ENCODE measurements at regions not wholly inside any gene's neighbourhood (a gene's known extent, or its start where the extent isn't known, plus 50 kb on each side); places are given as distances from the start of the nearest gene placed in this dataset.
A peak's percentile ranks its signal among the peaks of the same experiment; 100 is the strongest.
"Not testable (repeated sequence)": the region's sequence is repeated elsewhere in the genome, so short reads cannot be mapped to it uniquely, and the experiment has no call there.

DNA sequence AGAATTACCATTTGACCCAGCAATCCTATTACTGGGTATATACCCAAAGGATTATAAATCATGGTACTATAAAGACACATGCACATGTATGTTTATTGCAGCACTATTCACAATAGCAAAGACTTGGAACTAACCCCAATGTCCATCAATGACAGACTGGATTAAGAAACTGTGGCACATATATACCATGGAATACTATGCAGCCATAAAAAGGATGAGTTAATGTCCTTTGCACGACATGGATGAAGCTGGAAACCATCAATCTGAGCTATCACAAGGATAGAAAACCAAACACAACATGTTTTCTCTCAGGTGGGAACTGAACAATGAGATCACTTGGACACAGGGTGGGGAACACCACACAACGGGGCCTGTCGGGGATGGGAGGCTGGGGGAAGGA lies 123.4 kb upstream of the RIOK3 start:
- H3K9me3 ChIP-seq (ENCODE audit: control insufficient read depth, low read length); H3K4me1 ChIP-seq (ENCODE audit: control insufficient read depth, insufficient read depth, low read length, poor library complexity, severe bottlenecking); H3K4me3 ChIP-seq (ENCODE audit: extremely low read depth, insufficient read depth, low read length, poor library complexity, severe bottlenecking); H3K27ac ChIP-seq (ENCODE audit: low read depth, low read length, severe bottlenecking); H3K36me3 ChIP-seq (ENCODE audit: control insufficient read depth, insufficient read depth, low read length): not testable (repeated sequence)
- 75 to 93% methylated on average over 3 of the region's 3 CpGs for WGBS, 2 experiments (ENCODE audit: insufficient coverage in 2 of 2)

DNA sequence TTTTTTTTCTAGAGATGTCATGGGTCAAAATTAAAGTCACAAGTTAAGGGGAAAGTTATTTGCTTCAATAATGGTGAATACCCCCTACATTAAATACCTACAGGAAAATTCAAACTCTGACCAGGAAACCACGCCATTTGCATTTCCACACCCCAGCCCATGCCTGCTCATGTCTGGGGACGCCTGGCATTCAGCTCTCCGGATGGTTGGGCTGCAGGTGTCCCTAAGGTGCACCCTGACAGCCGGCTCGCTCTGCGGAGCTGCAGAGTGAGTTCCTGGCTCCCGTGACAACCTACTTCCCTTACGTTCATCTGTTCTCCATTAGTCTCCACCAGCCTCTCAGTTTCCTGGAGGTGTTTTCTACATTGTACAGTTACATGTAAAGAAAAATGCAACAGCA lies 122.7 kb upstream of the RIOK3 start:
- Histone ChIP-seq H3K36me3 (ENCODE audit: control insufficient read depth, insufficient read depth, low read length) (peaks cover 7% of the 10 kb centered on the region), H3K4me3 (ENCODE audit: extremely low read depth, insufficient read depth, low read length, poor library complexity, severe bottlenecking) (no peak overlapping the region), H3K9me3 (ENCODE audit: control insufficient read depth, low read length) (no peaks in the 10 kb centered on the region), H3K4me1 (ENCODE audit: control insufficient read depth, insufficient read depth, low read length, poor library complexity, severe bottlenecking) (no peaks in the 10 kb centered on the region), H3K27ac (ENCODE audit: low read depth, low read length, severe bottlenecking) (no peak overlapping the region)
- WGBS, 2 experiments (ENCODE audit: insufficient coverage in 2 of 2), result 91 to 92% methylated on average over 5 to 6 of the region's 8 CpGs

DNA sequence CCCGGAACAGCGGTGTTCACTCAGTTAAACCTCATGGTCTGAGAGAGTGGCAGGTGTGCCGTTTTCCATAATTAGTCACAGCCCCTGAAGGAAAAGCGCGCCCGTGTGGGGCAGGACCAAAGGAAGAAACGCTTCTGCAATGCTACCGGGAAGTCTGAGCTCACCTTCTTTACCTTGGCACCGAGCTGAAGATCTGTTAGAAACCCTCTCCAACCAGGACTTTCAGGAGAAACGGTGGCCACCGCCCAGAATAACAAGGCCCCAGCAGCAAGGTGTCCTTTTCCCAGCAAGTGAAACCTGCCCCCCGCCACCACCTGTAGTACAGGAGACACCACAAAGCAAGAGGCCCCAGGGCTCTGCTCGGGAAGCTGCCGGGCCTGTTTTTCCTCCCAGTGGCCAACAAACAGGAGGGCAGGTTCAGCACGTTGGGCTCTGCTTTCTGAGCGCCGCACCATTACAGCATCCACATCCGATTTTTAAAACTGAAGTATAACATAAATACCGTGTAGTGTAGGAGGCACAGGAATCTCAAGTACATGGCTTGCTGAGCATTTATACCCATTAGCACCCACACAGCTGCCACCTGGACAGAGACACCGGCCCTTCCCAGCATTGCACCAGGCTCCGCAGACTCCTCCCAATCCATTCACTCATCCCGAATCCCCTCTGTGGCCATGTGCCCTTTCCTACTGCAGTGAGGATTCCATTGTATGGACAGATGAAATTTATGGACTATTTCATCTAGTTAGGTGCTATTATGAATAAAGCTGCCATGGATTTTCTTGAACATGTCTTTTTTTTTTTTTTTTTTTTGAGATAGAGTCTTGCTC lies 121.8 kb upstream of the RIOK3 start:
- 86 to 92% methylated on average over 14 to 15 of the region's 22 CpGs for WGBS, 2 experiments (ENCODE audit: insufficient coverage in 2 of 2)
- Histone ChIP-seq H3K36me3 (ENCODE audit: control insufficient read depth, insufficient read depth, low read length) (peaks cover 7% of the 10 kb centered on the region), H3K4me3 (ENCODE audit: extremely low read depth, insufficient read depth, low read length, poor library complexity, severe bottlenecking) (no peak overlapping the region), H3K9me3 (ENCODE audit: control insufficient read depth, low read length) (no peaks in the 10 kb centered on the region), H3K4me1 (ENCODE audit: control insufficient read depth, insufficient read depth, low read length, poor library complexity, severe bottlenecking) (no peaks in the 10 kb centered on the region), H3K27ac (ENCODE audit: low read depth, low read length, severe bottlenecking) (no peak overlapping the region)

DNA sequence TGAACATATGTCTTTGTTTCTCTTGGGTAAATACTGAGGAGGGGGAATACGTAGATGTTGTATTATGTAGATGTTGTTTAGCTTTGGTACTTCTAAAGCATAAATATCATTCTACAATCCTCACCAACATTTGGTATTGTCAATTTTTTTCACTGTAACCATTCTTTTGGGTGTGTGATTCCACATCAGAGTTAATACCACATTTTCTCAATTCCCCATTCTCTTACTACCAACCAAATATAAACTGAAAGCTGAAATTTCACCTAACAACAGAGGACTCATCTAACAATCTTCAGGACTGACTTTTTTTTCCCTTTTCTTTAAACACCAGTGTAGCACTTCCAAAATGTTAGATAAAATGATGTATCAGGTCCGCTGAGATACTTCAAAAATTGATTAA lies 120.7 kb upstream of the RIOK3 start:
- WGBS, 2 experiments (ENCODE audit: insufficient coverage in 2 of 2), result no CpG with 5 or more reads among the region's 2 CpGs
- Histone ChIP-seq H3K27ac (ENCODE audit: low read depth, low read length, severe bottlenecking) (no peak overlapping the region), H3K36me3 (ENCODE audit: control insufficient read depth, insufficient read depth, low read length) (peaks cover 7% of the 10 kb centered on the region), H3K9me3 (ENCODE audit: control insufficient read depth, low read length) (no peaks in the 10 kb centered on the region), H3K4me1 (ENCODE audit: control insufficient read depth, insufficient read depth, low read length, poor library complexity, severe bottlenecking) (no peaks in the 10 kb centered on the region), H3K4me3 (ENCODE audit: extremely low read depth, insufficient read depth, low read length, poor library complexity, severe bottlenecking) (no peak overlapping the region)

DNA sequence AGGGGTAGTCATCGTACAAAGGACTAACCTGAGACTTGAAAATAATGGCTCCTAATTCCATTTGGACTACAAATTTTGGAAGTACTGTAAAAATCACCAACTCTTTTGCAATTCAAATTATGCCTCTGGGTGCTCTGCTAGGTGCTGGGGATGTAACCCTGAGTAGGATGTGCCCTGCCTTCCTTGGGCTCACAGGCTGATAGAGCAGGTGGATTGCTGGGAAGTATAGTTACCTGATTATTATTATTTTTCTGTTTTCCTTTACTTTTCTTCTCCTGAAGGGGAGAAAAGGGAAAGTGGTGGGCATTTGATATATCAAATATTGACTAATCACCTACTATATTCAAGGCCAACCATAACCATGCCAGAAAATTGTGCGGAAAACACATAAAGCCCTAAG lies 119.3 kb upstream of the RIOK3 start:
- Histone ChIP-seq H3K4me3 (ENCODE audit: extremely low read depth, insufficient read depth, low read length, poor library complexity, severe bottlenecking) (no peak overlapping the region), H3K27ac (ENCODE audit: low read depth, low read length, severe bottlenecking) (no peak overlapping the region), H3K4me1 (ENCODE audit: control insufficient read depth, insufficient read depth, low read length, poor library complexity, severe bottlenecking) (no peaks in the 10 kb centered on the region), H3K9me3 (ENCODE audit: control insufficient read depth, low read length) (no peaks in the 10 kb centered on the region), H3K36me3 (ENCODE audit: control insufficient read depth, insufficient read depth, low read length) (peaks cover 7% of the 10 kb centered on the region)
- WGBS, 2 experiments (ENCODE audit: insufficient coverage in 2 of 2), result no CpG with 5 or more reads among the region's 2 CpGs

DNA sequence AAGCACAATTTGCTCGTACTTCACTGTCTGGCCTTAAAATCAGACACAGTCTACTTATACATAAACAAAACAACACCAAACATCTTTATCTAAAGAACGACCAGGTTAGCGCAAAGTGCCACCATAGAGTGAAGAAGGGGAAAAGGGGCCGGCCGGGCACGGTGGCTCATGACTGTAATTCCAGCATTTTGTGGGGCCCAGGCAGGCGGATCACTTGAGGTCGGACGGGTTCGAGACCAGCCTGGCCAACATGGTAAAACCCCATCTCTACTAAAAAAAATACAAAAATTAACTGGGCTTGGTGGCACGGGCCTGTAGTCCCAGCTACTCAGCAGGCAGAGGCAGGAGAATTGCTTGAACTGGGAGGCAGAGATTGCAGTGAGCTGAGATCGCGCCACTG lies 118.5 kb upstream of the RIOK3 start:
- Histone ChIP-seq H3K4me3 (ENCODE audit: extremely low read depth, insufficient read depth, low read length, poor library complexity, severe bottlenecking) (no peak overlapping the region), H3K9me3 (ENCODE audit: control insufficient read depth, low read length) (no peaks in the 10 kb centered on the region), H3K36me3 (ENCODE audit: control insufficient read depth, insufficient read depth, low read length) (peaks cover 7% of the 10 kb centered on the region), H3K4me1 (ENCODE audit: control insufficient read depth, insufficient read depth, low read length, poor library complexity, severe bottlenecking) (no peaks in the 10 kb centered on the region), H3K27ac (ENCODE audit: low read depth, low read length, severe bottlenecking) (no peak overlapping the region)
- 91 to 96% methylated on average over 5 to 10 of the region's 13 CpGs for WGBS, 2 experiments (ENCODE audit: insufficient coverage in 2 of 2)

DNA sequence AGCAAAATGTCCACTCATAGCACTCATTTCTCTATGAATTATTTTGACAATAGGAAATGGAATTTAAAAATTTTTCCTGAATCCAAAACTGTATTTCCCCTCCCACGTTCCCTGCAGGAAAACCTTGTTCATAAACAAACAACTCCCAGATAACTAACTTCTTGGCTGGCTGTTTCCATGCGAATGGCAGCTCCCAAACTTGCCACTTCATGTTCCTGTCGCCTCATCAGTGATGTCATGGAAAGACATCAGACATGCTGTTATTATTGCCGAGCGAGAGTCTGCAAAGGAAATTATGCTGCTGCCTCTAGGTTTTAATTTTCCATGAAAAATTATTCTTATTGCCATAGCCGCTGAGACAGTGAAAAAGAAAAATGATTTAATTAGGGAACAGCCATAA lies 117.0 kb upstream of the RIOK3 start:
- no peaks in the 10 kb centered on the region for H3K9me3 ChIP-seq (ENCODE audit: control insufficient read depth, low read length)
- no peak overlapping the region for H3K27ac ChIP-seq (ENCODE audit: low read depth, low read length, severe bottlenecking)
- WGBS, 2 experiments (ENCODE audit: insufficient coverage in 2 of 2), result 94 to 95% methylated on average over 3 to 5 of the region's 6 CpGs

DNA sequence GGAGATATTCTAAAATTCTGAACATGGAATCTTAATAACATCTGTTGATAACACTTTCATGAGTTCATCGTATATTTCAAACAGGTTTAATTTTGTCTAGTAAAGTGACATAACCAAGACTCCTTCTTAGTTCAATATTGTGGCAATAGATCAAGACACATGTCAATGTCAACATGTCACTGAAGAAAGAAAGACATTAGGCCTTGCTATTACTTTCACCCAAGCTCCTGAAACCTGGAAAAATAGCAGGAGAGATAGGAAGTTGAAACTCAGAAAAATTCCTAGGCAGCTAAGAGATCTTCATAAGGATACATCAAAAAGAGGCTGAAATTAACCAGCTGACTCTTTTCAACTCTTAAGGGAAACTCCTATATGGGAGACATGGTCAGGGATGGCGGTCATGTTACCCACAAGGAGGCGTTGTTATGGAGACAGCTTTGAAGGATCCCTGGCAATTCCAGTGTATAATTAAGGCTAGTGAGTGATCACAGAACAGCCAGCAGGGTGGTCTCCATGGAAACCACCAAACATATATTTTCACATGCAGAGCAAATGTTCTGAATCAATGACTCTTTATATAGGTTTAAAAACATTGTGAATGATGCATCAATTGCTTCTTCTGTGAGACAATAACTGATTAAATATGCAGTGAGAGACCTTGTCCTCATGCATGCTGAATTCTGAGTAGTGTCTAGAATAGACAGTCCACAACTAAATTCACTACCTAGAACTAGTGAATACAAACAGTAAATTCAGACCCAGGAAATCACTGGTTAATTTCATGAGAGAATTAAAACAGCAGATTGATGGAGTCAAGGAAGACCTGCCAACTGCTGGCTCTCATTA lies 115.3 kb upstream of the RIOK3 start:
- 79 to 80% methylated on average over 1 to 2 of the region's 3 CpGs for WGBS, 2 experiments (ENCODE audit: insufficient coverage in 2 of 2)
- H3K36me3 ChIP-seq (ENCODE audit: control insufficient read depth, insufficient read depth, low read length), result no peaks in the 10 kb centered on the region
- no peak overlapping the region for H3K4me3 ChIP-seq (ENCODE audit: extremely low read depth, insufficient read depth, low read length, poor library complexity, severe bottlenecking)
- H3K9me3 ChIP-seq (ENCODE audit: control insufficient read depth, low read length), result no peaks in the 10 kb centered on the region
- H3K27ac ChIP-seq (ENCODE audit: low read depth, low read length, severe bottlenecking), result peak overlapping the region; percentile 85
- peaks cover 5% of the 10 kb centered on the region for H3K4me1 ChIP-seq (ENCODE audit: control insufficient read depth, insufficient read depth, low read length, poor library complexity, severe bottlenecking)

More for the DNA sequence above, 117.0 kb upstream of the RIOK3 start:
- Histone ChIP-seq H3K36me3 (ENCODE audit: control insufficient read depth, insufficient read depth, low read length) (no peaks in the 10 kb centered on the region), H3K4me3 (ENCODE audit: extremely low read depth, insufficient read depth, low read length, poor library complexity, severe bottlenecking) (no peak overlapping the region), H3K4me1 (ENCODE audit: control insufficient read depth, insufficient read depth, low read length, poor library complexity, severe bottlenecking) (peaks cover under 1% of the 10 kb centered on the region)

DNA sequence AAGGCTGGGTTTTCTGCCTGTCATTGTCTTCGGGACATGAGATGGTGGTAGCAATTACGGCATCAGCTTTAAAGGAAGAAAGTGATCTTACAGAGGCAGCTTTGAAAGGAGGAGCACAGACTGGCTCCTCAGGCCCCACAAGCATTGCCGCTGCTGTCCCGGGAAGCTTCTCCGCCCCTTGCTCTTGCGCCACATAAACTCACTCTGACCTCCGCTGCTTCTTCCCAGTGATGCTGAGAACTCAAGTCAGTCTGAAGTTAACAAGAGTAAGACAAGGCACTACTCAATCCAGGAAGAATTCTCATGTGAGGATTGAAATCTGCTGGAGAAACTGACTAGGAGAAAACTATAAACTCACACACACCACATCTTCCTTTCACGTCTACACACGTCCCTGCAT lies 112.4 kb upstream of the RIOK3 start:
- Histone ChIP-seq H3K27ac (ENCODE audit: low read depth, low read length, severe bottlenecking) (no peak overlapping the region), H3K4me1 (ENCODE audit: control insufficient read depth, insufficient read depth, low read length, poor library complexity, severe bottlenecking) (peaks cover 5% of the 10 kb centered on the region), H3K4me3 (ENCODE audit: extremely low read depth, insufficient read depth, low read length, poor library complexity, severe bottlenecking) (no peak overlapping the region), H3K9me3 (ENCODE audit: control insufficient read depth, low read length) (no peaks in the 10 kb centered on the region), H3K36me3 (ENCODE audit: control insufficient read depth, insufficient read depth, low read length) (peaks cover 5% of the 10 kb centered on the region)
- 60 to 77% methylated on average over 4 to 5 of the region's 9 CpGs for WGBS, 2 experiments (ENCODE audit: insufficient coverage in 2 of 2)

DNA sequence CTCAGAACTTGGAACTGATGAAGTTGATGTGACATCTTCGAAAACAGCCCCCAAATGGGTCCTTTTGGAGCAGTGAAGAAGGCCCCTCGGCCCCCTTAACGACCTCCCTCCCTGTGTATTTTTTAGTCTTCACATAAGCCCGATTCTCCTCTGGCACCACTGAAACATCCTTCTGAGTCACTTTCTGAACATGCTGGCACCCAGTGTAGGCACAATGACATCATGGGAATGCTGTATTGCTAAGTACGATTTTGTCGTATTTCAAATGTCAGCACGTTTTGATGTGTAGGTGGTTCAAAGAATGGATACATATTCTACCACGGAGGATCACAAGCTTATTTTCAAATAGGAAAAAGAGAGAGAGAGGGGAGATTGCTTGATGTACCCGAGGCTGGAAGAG lies 111.7 kb upstream of the RIOK3 start:
- no peak overlapping the region for H3K4me3 ChIP-seq (ENCODE audit: extremely low read depth, insufficient read depth, low read length, poor library complexity, severe bottlenecking)
- H3K36me3 ChIP-seq (ENCODE audit: control insufficient read depth, insufficient read depth, low read length), result peaks cover 5% of the 10 kb centered on the region
- H3K4me1 ChIP-seq (ENCODE audit: control insufficient read depth, insufficient read depth, low read length, poor library complexity, severe bottlenecking), result peaks cover 5% of the 10 kb centered on the region
- no peak overlapping the region for H3K27ac ChIP-seq (ENCODE audit: low read depth, low read length, severe bottlenecking)
- 89 to 100% methylated on average over 6 to 7 of the region's 9 CpGs for WGBS, 2 experiments (ENCODE audit: insufficient coverage in 2 of 2)
- H3K9me3 ChIP-seq (ENCODE audit: control insufficient read depth, low read length), result no peaks in the 10 kb centered on the region

DNA sequence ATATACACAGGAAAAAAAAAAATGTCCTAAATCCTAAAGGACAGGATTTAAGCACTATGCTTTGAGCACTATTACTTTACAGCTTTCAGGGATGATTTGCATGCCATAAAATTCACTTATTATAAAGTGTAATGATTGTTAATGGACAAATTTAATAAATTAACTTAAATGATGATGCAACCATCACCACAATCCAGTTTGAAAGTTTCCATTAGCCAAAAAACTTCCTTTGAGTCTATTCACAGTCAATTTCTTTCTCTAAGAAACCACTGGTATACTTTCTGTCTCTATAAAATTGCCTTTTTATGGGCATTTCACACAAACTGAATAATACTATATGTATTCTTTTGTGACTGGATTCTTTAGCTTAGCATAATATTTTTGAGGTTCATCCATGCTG lies 111.1 kb upstream of the RIOK3 start:
- Histone ChIP-seq H3K4me1 (ENCODE audit: control insufficient read depth, insufficient read depth, low read length, poor library complexity, severe bottlenecking) (peaks cover 5% of the 10 kb centered on the region), H3K36me3 (ENCODE audit: control insufficient read depth, insufficient read depth, low read length) (peaks cover 5% of the 10 kb centered on the region), H3K4me3 (ENCODE audit: extremely low read depth, insufficient read depth, low read length, poor library complexity, severe bottlenecking) (no peak overlapping the region), H3K27ac (ENCODE audit: low read depth, low read length, severe bottlenecking) (no peak overlapping the region), H3K9me3 (ENCODE audit: control insufficient read depth, low read length) (no peaks in the 10 kb centered on the region)
